Retina (tissue), 1 donor: ENCODE measurements at regions not wholly inside any gene's neighbourhood (a gene's known extent, or its start where the extent isn't known, plus 50 kb on each side); places are given as distances from the start of the nearest gene placed in this dataset.
A peak's percentile ranks its signal among the peaks of the same experiment; 100 is the strongest.

Experiments used
- DNase-seq: peaks from one replicate; pipeline ENCODE4 v3.0.0-alpha.2; 2016

- no peak for DNase-seq
These were observed 161.0 kb upstream of the CDYL start for GRCh38 chr6:4615231-4615630.

GRCh38 chr6:4614637-4615036, 161.6 kb upstream of the CDYL start:
- DNase-seq = no peak

GRCh38 chr6:4613795-4614194, 162.4 kb upstream of the CDYL start:
- DNase-seq = no peak

- no peak for DNase-seq
These were observed 162.8 kb upstream of the CDYL start for GRCh38 chr6:4613381-4613780.

GRCh38 chr6:4612636-4613171, 163.5 kb upstream of the CDYL start:
- DNase-seq = no peak

- no peak for DNase-seq
These were observed 164.6 kb upstream of the CDYL start for GRCh38 chr6:4611429-4612129.

- peak; percentile 29 for DNase-seq
These were observed 165.9 kb upstream of the CDYL start for GRCh38 chr6:4610256-4610655.

GRCh38 chr6:4608361-4609115, 167.7 kb upstream of the CDYL start:
- peak; percentile 63 for DNase-seq

GRCh38 chr6:4607793-4608192, 168.4 kb upstream of the CDYL start:
- DNase-seq = peak; percentile 9

GRCh38 chr6:4606821-4607704, 169.1 kb upstream of the CDYL start:
- DNase-seq = no peak

- DNase-seq = no peak
These were observed 170.2 kb upstream of the CDYL start for GRCh38 chr6:4606016-4606415.

- no peak for DNase-seq
These were observed 172.3 kb upstream of the CDYL start for GRCh38 chr6:4603856-4604369.

- no peak for DNase-seq
These were observed 172.9 kb upstream of the CDYL start for GRCh38 chr6:4603291-4603690.

- DNase-seq = no peak
These were observed 176.3 kb upstream of the CDYL start for GRCh38 chr6:4599924-4600323.

- no peak for DNase-seq
These were observed 177.7 kb upstream of the CDYL start for GRCh38 chr6:4598384-4598995.

- DNase-seq = no peak
These were observed 182.3 kb upstream of the CDYL start for GRCh38 chr6:4593951-4594350.

- DNase-seq = no peak
These were observed 184.2 kb upstream of the CDYL start for GRCh38 chr6:4592026-4592425.

GRCh38 chr6:4591218-4591617, 185.0 kb upstream of the CDYL start:
- no peak for DNase-seq

- DNase-seq = no peak
These were observed 186.9 kb upstream of the CDYL start for GRCh38 chr6:4589295-4589694.

- DNase-seq = no peak
These were observed 187.6 kb upstream of the CDYL start for GRCh38 chr6:4588581-4588980.

- no peak for DNase-seq
These were observed 188.0 kb upstream of the CDYL start for GRCh38 chr6:4588163-4588562.

GRCh38 chr6:4587171-4587570, 189.0 kb upstream of the CDYL start:
- DNase-seq = no peak

GRCh38 chr6:4586469-4586859, 189.7 kb upstream of the CDYL start:
- no peak for DNase-seq
